ENCODE measurements at regions not wholly inside any gene's neighbourhood (a gene's known extent, or its start where the extent isn't known, plus 50 kb on each side); places are given as distances from the start of the nearest gene placed in this dataset.

GRCh38 chr11:70491696-70492472 is 93.6 kb downstream of the CTTN start:
- TF ChIP-seq CTCF (IDR thresholded peaks at IDR 0.05) (no peak), EZH2 (IDR thresholded peaks at IDR 0.05) (no peak)

Data from neural progenitor cell (in vitro differentiated cells).